ENCODE measurements at regions not wholly inside any gene's neighbourhood (a gene's known extent, or its start where the extent isn't known, plus 50 kb on each side); places are given as distances from the start of the nearest gene placed in this dataset.

GRCh38 chr10:29962166-29962850 lies 97.1 kb downstream of the JCAD start:
- Mint-ChIP-seq H3K27ac (no peak overlapping the region), H3K4me1 (no peaks in the 10 kb centered on the region), H3K4me3 (no peak overlapping the region), H3K36me3 (no peaks in the 10 kb centered on the region), H3K9me3 (no peaks in the 10 kb centered on the region)
- ATAC-seq = no peak
- no peak for DNase-seq (ENCODE audit: low spot score in 2 of 2)

- Mint-ChIP-seq H3K36me3 (no peaks in the 10 kb centered on the region), H3K4me3 (no peak overlapping the region), H3K9me3 (no peaks in the 10 kb centered on the region), H3K4me1 (no peaks in the 10 kb centered on the region), H3K27ac (no peak overlapping the region)
- DNase-seq (ENCODE audit: low spot score in 2 of 2) (no peak), ATAC-seq (no peak)
Measured at GRCh38 chr10:29961351-29961750, 98.0 kb downstream of the JCAD start.

- Mint-ChIP-seq H3K4me3 (no peak overlapping the region), H3K9me3 (no peaks in the 10 kb centered on the region), H3K27ac (no peak overlapping the region), H3K4me1 (no peaks in the 10 kb centered on the region), H3K36me3 (no peaks in the 10 kb centered on the region)
- ATAC-seq (no peak), DNase-seq (ENCODE audit: low spot score in 2 of 2) (no peak)
Measured at GRCh38 chr10:29960261-29960660, 99.1 kb downstream of the JCAD start.

GRCh38 chr10:29959586-29959985 lies 99.8 kb downstream of the JCAD start:
- no peak overlapping the region for H3K27ac Mint-ChIP-seq

GRCh38 chr10:29958440-29958839 lies 100.9 kb downstream of the JCAD start:
- DNase-seq (ENCODE audit: low spot score in 2 of 2) (no peak), ATAC-seq (no peak)
- Mint-ChIP-seq H3K27ac (no peak overlapping the region), H3K9me3 (no peaks in the 10 kb centered on the region), H3K4me1 (no peaks in the 10 kb centered on the region), H3K36me3 (no peaks in the 10 kb centered on the region), H3K4me3 (no peak overlapping the region)

More at GRCh38 chr10:29959586-29959985, 99.8 kb downstream of the JCAD start:
- Mint-ChIP-seq H3K9me3 (no peaks in the 10 kb centered on the region), H3K4me1 (no peaks in the 10 kb centered on the region), H3K4me3 (no peak overlapping the region), H3K36me3 (no peaks in the 10 kb centered on the region)
- DNase-seq (ENCODE audit: low spot score in 2 of 2) (no peak), ATAC-seq (no peak)

GRCh38 chr10:29957907-29958331 lies 101.5 kb downstream of the JCAD start:
- ATAC-seq (no peak), DNase-seq (ENCODE audit: low spot score in 2 of 2) (no peak)
- Mint-ChIP-seq H3K9me3 (no peaks in the 10 kb centered on the region), H3K36me3 (no peaks in the 10 kb centered on the region), H3K4me3 (no peak overlapping the region), H3K4me1 (no peaks in the 10 kb centered on the region), H3K27ac (no peak overlapping the region)

GRCh38 chr10:29957236-29957635 lies 102.2 kb downstream of the JCAD start:
- Mint-ChIP-seq H3K4me1 (no peaks in the 10 kb centered on the region), H3K27ac (no peak overlapping the region), H3K9me3 (no peaks in the 10 kb centered on the region), H3K4me3 (no peak overlapping the region), H3K36me3 (no peaks in the 10 kb centered on the region)
- DNase-seq (ENCODE audit: low spot score in 2 of 2) = no peak
- ATAC-seq = no peak

GRCh38 chr10:29956335-29956924 lies 103.0 kb downstream of the JCAD start:
- DNase-seq (ENCODE audit: low spot score in 2 of 2) = no peak
- Mint-ChIP-seq H3K27ac (no peak overlapping the region), H3K36me3 (no peaks in the 10 kb centered on the region), H3K9me3 (no peaks in the 10 kb centered on the region), H3K4me1 (no peaks in the 10 kb centered on the region), H3K4me3 (no peak overlapping the region)
- no peak for ATAC-seq

GRCh38 chr10:29955329-29955935 lies 104.0 kb downstream of the JCAD start:
- Mint-ChIP-seq H3K4me3 (no peak overlapping the region), H3K4me1 (no peaks in the 10 kb centered on the region), H3K9me3 (no peaks in the 10 kb centered on the region), H3K36me3 (no peaks in the 10 kb centered on the region), H3K27ac (no peak overlapping the region)
- ATAC-seq = no peak
- DNase-seq (ENCODE audit: low spot score in 2 of 2) = no peak

- H3K27ac Mint-ChIP-seq = no peak overlapping the region
- H3K9me3 Mint-ChIP-seq = no peaks in the 10 kb centered on the region
- DNase-seq (ENCODE audit: low spot score in 2 of 2) (no peak), ATAC-seq (no peak)
- no peak overlapping the region for H3K4me3 Mint-ChIP-seq
- H3K4me1 Mint-ChIP-seq = no peaks in the 10 kb centered on the region
- H3K36me3 Mint-ChIP-seq = no peaks in the 10 kb centered on the region
Measured at GRCh38 chr10:29951441-29951931, 107.9 kb downstream of the JCAD start.

- no peaks in the 10 kb centered on the region for H3K4me1 Mint-ChIP-seq
- H3K27ac Mint-ChIP-seq = no peak overlapping the region
- no peak for ATAC-seq
- no peak for DNase-seq (ENCODE audit: low spot score in 2 of 2)
- no peaks in the 10 kb centered on the region for H3K36me3 Mint-ChIP-seq
- no peak overlapping the region for H3K4me3 Mint-ChIP-seq
- no peaks in the 10 kb centered on the region for H3K9me3 Mint-ChIP-seq
Measured at GRCh38 chr10:29950391-29950790, 109.0 kb downstream of the JCAD start.

GRCh38 chr10:29949411-29950011 lies 109.9 kb downstream of the JCAD start:
- peak; percentile 43 for ATAC-seq

GRCh38 chr10:29948881-29949355 lies 110.5 kb downstream of the JCAD start:
- Mint-ChIP-seq H3K4me1 (no peaks in the 10 kb centered on the region), H3K9me3 (no peaks in the 10 kb centered on the region), H3K4me3 (no peak overlapping the region), H3K27ac (no peak overlapping the region), H3K36me3 (no peaks in the 10 kb centered on the region)
- no peak for ATAC-seq
- no peak for DNase-seq (ENCODE audit: low spot score in 2 of 2)

More at GRCh38 chr10:29949411-29950011, 109.9 kb downstream of the JCAD start:
- H3K4me1 Mint-ChIP-seq = no peaks in the 10 kb centered on the region
- no peak overlapping the region for H3K4me3 Mint-ChIP-seq
- no peaks in the 10 kb centered on the region for H3K36me3 Mint-ChIP-seq
- DNase-seq (ENCODE audit: low spot score in 2 of 2) = no peak
- no peak overlapping the region for H3K27ac Mint-ChIP-seq
- H3K9me3 Mint-ChIP-seq = no peaks in the 10 kb centered on the region

- H3K4me3 Mint-ChIP-seq = no peak overlapping the region
- no peaks in the 10 kb centered on the region for H3K4me1 Mint-ChIP-seq
- ATAC-seq (no peak), DNase-seq (ENCODE audit: low spot score in 2 of 2) (no peak)
- no peak overlapping the region for H3K27ac Mint-ChIP-seq
- H3K9me3 Mint-ChIP-seq = no peaks in the 10 kb centered on the region
- H3K36me3 Mint-ChIP-seq = no peaks in the 10 kb centered on the region
Measured at GRCh38 chr10:29947701-29948060, 111.7 kb downstream of the JCAD start.

- no peak for DNase-seq (ENCODE audit: low spot score in 2 of 2)
- Mint-ChIP-seq H3K4me3 (no peak overlapping the region), H3K36me3 (no peaks in the 10 kb centered on the region), H3K27ac (no peak overlapping the region), H3K4me1 (no peaks in the 10 kb centered on the region), H3K9me3 (no peaks in the 10 kb centered on the region)
- ATAC-seq = peak; percentile 43
Measured at GRCh38 chr10:29946953-29947700, 112.3 kb downstream of the JCAD start.
